Activated CD8-positive, alpha-beta T cell treated with anti-CD3 and anti-CD28 coated beads for 36 hours (primary cell): ENCODE measurements at regions not wholly inside any gene's neighbourhood (a gene's known extent, or its start where the extent isn't known, plus 50 kb on each side); places are given as distances from the start of the nearest gene placed in this dataset.

Source experiments
- ATAC-seq: fragments of 200-7000 bp; cut with Tn5 transposase; one replicate; pipeline ENCODE4 v1.10.0; 2021; ENCODE audit warnings: mild to moderate bottlenecking, moderate library complexity
- CTCF ChIA-PET: fragments of 350-600 bp; sonication (Branson Sonifier 250); formaldehyde crosslinking; loops from one replicate; lab custom pipeline; 2021; ENCODE audit warnings: antibody characterized with exemption; lab: Charles Lee
- POLR2A ChIA-PET: fragments of 350-600 bp; sonication (Branson Sonifier 250); formaldehyde crosslinking; loops from one replicate; lab custom pipeline; 2021; ENCODE audit warnings: antibody characterized with exemption; lab: Charles Lee
- DNase-seq: peaks from one replicate; pipeline ENCODE4 v3.0.0-alpha.2; 2020
- H3K27ac Mint-ChIP-seq: one replicate; pipeline ENCODE4 v1.8.0; 2021; ENCODE audit warnings: mild to moderate bottlenecking, mixed read lengths
- H3K27me3 Mint-ChIP-seq: one replicate; pipeline ENCODE4 v1.8.0; 2021; ENCODE audit warnings: mixed read lengths
- H3K36me3 Mint-ChIP-seq: one replicate; pipeline ENCODE4 v1.8.0; 2021; ENCODE audit warnings: low read depth, mixed read lengths
- H3K4me1 Mint-ChIP-seq: one replicate; pipeline ENCODE4 v1.8.0; 2021; ENCODE audit warnings: low read depth, mixed read lengths
- H3K4me3 Mint-ChIP-seq: one replicate; pipeline ENCODE4 v1.8.0; 2021; ENCODE audit warnings: mild to moderate bottlenecking, moderate library complexity, mixed read lengths
- H3K9me3 Mint-ChIP-seq: one replicate; pipeline ENCODE4 v1.8.0; 2021; ENCODE audit warnings: mixed read lengths
- intact Hi-C: fragments of 100-400 bp; cut with micrococcal nuclease; formaldehyde crosslinking; loops from one replicate; pipeline ENCODE4 v1.10.0; 2022
- TF ChIP-seq, protein P1 (sequence below): fragments of 200-600 bp; IDR thresholded peaks from one replicate; pipeline ENCODE4 v1.8.0; 2022; ENCODE audit warnings: antibody characterized with exemption, mild to moderate bottlenecking

DNA sequence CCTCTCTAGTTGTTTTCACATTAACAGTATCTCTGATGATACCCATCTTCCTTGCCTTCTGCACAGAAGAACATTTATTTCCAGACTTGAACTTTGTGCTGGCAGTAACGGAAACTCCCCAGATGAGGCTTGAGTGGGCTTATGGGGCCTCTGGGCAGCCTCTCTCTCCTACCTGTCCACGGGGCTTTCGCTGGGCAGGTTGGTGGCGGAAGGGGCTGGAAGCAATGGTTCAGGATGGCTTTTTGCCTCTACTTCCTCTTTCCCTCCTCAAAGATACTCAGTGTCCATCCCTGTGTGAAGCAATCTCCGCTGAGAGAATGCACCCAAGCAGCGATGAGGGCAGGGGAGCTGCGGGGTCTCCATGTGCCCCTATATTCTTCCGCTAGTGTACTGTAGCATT, 348.2 kb downstream of the HLX start:
- TF ChIP-seq, protein P1, sequence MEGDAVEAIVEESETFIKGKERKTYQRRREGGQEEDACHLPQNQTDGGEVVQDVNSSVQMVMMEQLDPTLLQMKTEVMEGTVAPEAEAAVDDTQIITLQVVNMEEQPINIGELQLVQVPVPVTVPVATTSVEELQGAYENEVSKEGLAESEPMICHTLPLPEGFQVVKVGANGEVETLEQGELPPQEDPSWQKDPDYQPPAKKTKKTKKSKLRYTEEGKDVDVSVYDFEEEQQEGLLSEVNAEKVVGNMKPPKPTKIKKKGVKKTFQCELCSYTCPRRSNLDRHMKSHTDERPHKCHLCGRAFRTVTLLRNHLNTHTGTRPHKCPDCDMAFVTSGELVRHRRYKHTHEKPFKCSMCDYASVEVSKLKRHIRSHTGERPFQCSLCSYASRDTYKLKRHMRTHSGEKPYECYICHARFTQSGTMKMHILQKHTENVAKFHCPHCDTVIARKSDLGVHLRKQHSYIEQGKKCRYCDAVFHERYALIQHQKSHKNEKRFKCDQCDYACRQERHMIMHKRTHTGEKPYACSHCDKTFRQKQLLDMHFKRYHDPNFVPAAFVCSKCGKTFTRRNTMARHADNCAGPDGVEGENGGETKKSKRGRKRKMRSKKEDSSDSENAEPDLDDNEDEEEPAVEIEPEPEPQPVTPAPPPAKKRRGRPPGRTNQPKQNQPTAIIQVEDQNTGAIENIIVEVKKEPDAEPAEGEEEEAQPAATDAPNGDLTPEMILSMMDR, result no peak
- ChIA-PET POLR2A (no interaction called here), CTCF (no interaction called here)
- Mint-ChIP-seq H3K4me3 (no peak overlapping the region), H3K36me3 (no peaks in the 10 kb centered on the region), H3K27ac (no peak overlapping the region), H3K9me3 (peaks cover 8% of the 10 kb centered on the region), H3K4me1 (peaks cover 7% of the 10 kb centered on the region), H3K27me3 (no peaks in the 10 kb centered on the region)
- ATAC-seq (no peak), DNase-seq (no peak)
- intact Hi-C loops, result no loop called here

DNA sequence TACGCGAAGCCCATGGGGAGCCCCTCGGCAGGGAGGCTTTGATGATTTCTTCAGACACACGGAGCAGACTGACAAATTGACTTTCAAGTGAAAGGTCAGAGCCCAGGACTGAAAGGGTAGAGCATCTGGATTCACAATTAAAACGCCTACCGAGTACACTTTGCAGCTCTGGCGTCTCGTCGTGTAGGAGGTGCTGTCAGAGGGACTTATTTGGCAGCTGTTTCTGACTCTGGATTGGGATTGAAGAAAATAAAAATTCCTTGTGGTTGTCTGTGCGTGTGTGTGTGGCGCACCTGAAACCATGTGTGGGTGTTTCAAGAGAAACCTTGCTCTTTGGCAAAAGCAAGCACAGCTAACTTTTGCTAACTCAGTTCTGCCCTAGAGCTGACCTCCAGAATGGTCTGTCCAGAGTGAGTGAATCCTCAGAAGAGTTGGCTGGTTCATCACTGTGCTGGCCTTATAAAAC, 348.7 kb downstream of the HLX start:
- no peaks in the 10 kb centered on the region for H3K27me3 Mint-ChIP-seq
- intact Hi-C loops, result no loop called here
- ATAC-seq (peak; percentile 24), DNase-seq (peak; percentile 32)
- no peak overlapping the region for H3K27ac Mint-ChIP-seq
- POLR2A ChIA-PET, result no interaction called here
- TF ChIP-seq, protein P1, result no peak
- H3K4me1 Mint-ChIP-seq, result peaks cover 7% of the 10 kb centered on the region
- H3K4me3 Mint-ChIP-seq, result no peak overlapping the region
- H3K9me3 Mint-ChIP-seq, result peaks cover 8% of the 10 kb centered on the region
- CTCF ChIA-PET, result interaction anchor here (1.4 kb wide), 1 partner anchor 24 kb away, joined by 4 read pairs; no protein-coding TSS in a partner anchor
- no peaks in the 10 kb centered on the region for H3K36me3 Mint-ChIP-seq

- TF ChIP-seq, protein P1, result no peak
- CTCF ChIA-PET, result interaction anchor here (1.4 kb wide), 1 partner anchor 25 kb away, joined by 4 read pairs; no protein-coding TSS in a partner anchor
- ATAC-seq (no peak), DNase-seq (no peak)
- no peak overlapping the region for H3K4me3 Mint-ChIP-seq
- peaks cover 7% of the 10 kb centered on the region for H3K4me1 Mint-ChIP-seq
- H3K36me3 Mint-ChIP-seq, result no peaks in the 10 kb centered on the region
- H3K27ac Mint-ChIP-seq, result no peak overlapping the region
- peaks cover 6% of the 10 kb centered on the region for H3K9me3 Mint-ChIP-seq
- no peaks in the 10 kb centered on the region for H3K27me3 Mint-ChIP-seq
- intact Hi-C loops, result no loop called here
- POLR2A ChIA-PET, result no interaction called here
Observed at GRCh38 chr1:221228594-221228993, 349.4 kb downstream of the HLX start.

- H3K27me3 Mint-ChIP-seq, result no peaks in the 10 kb centered on the region
- H3K36me3 Mint-ChIP-seq, result no peaks in the 10 kb centered on the region
- DNase-seq, result no peak
- ATAC-seq, result no peak
- ChIA-PET CTCF (interaction anchor here (1.2 kb wide), 1 partner anchor 27 kb away, joined by 5 read pairs; no protein-coding TSS in a partner anchor), POLR2A (interaction anchor here (0.9 kb wide), 1 partner anchor 186 kb away, joined by 3 read pairs; no protein-coding TSS in a partner anchor)
- no peak overlapping the region for H3K4me3 Mint-ChIP-seq
- peaks cover 7% of the 10 kb centered on the region for H3K4me1 Mint-ChIP-seq
- H3K27ac Mint-ChIP-seq, result no peak overlapping the region
- intact Hi-C loops, result no loop called here
- TF ChIP-seq, protein P1, result no peak
- peaks cover 2% of the 10 kb centered on the region for H3K9me3 Mint-ChIP-seq
Observed at GRCh38 chr1:221230605-221231004, 351.4 kb downstream of the HLX start.

DNA sequence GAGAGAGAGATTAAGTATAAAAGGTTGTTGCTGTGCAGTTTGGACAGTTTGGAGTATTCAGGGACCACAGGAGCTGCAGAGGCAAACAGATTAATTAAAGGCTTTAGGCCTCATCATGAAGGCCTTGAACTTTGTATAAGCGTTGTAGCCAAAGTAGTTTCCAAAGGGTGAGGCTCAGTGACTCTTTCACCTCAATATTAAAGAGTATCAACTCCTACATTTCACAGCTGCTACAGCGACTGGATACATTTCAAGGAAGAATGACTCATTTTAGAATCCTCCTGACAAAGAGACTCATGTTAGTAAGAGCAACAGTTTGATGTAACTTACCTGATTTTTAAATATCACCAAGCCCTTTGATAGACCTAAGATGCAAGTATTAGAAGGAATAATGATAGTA, 355.5 kb downstream of the HLX start:
- ATAC-seq (no peak), DNase-seq (no peak)
- POLR2A ChIA-PET, result no interaction called here
- Mint-ChIP-seq H3K27me3 (no peaks in the 10 kb centered on the region), H3K4me3 (no peak overlapping the region), H3K9me3 (no peaks in the 10 kb centered on the region), H3K36me3 (no peaks in the 10 kb centered on the region), H3K4me1 (no peaks in the 10 kb centered on the region), H3K27ac (no peak overlapping the region)
- TF ChIP-seq, protein P1, result no peak
- intact Hi-C loops, result no loop called here
- CTCF ChIA-PET, result no interaction called here
